ENCODE measurements at regions not wholly inside any gene's neighbourhood (a gene's known extent, or its start where the extent isn't known, plus 50 kb on each side); places are given as distances from the start of the nearest gene placed in this dataset.
"Not testable (repeated sequence)": the region's sequence is repeated elsewhere in the genome, so short reads cannot be mapped to it uniquely, and the experiment has no call there.

- no peak for DNase-seq (ENCODE audit: low read depth)
These were observed 51.2 kb upstream of the SGCE start for GRCh38 chr7:94706996-94707740.

- no peak for DNase-seq (ENCODE audit: low read depth)
These were observed 54.3 kb upstream of the SGCE start for GRCh38 chr7:94710256-94710655.

GRCh38 chr7:94722360-94722759 lies 66.4 kb upstream of the SGCE start:
- not testable (repeated sequence) for DNase-seq (ENCODE audit: low read depth)

GRCh38 chr7:94728893-94729292 lies 73.0 kb upstream of the SGCE start:
- not testable (repeated sequence) for DNase-seq (ENCODE audit: low read depth)

- no peak for DNase-seq (ENCODE audit: low read depth)
These were observed 82.1 kb upstream of the SGCE start for GRCh38 chr7:94738071-94738470.

- DNase-seq (ENCODE audit: low read depth), result no peak
These were observed 83.2 kb upstream of the SGCE start for GRCh38 chr7:94739180-94739579.

- no peak for DNase-seq (ENCODE audit: low read depth)
These were observed 84.6 kb upstream of the SGCE start for GRCh38 chr7:94740509-94740908.

- DNase-seq (ENCODE audit: low read depth), result peak; percentile 3
These were observed 85.2 kb upstream of the SGCE start for GRCh38 chr7:94741179-94741578.

- no peak for DNase-seq (ENCODE audit: low read depth)
These were observed 92.4 kb upstream of the SGCE start for GRCh38 chr7:94748376-94748775.

GRCh38 chr7:94760446-94761100 lies 104.6 kb upstream of the SGCE start:
- DNase-seq (ENCODE audit: low read depth), result no peak

GRCh38 chr7:94761451-94761850 lies 105.5 kb upstream of the SGCE start:
- DNase-seq (ENCODE audit: low read depth), result no peak

DNA sequence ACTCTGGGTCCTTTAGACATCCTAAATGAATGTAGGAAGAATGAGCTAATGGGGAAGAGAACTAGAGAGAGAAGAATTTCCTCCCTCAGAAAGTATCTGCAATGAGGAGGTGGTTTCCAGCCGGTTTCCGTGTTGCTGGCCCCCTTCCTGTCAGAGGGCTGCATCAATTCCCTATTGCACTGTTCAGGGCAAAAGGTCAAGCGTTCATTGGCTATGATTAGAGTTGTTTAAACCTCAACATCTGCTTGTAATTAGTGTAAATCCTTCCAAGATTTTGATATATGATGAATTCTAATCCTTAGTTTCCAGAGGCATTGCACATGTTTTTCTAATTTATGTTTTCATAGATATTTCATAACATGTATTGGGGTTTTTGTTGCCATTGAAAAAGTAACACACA lies 107.3 kb upstream of the SGCE start:
- no peak for DNase-seq (ENCODE audit: low read depth)

GRCh38 chr7:94769724-94770123 lies 113.8 kb upstream of the SGCE start:
- no peak for DNase-seq (ENCODE audit: low read depth)

DNA sequence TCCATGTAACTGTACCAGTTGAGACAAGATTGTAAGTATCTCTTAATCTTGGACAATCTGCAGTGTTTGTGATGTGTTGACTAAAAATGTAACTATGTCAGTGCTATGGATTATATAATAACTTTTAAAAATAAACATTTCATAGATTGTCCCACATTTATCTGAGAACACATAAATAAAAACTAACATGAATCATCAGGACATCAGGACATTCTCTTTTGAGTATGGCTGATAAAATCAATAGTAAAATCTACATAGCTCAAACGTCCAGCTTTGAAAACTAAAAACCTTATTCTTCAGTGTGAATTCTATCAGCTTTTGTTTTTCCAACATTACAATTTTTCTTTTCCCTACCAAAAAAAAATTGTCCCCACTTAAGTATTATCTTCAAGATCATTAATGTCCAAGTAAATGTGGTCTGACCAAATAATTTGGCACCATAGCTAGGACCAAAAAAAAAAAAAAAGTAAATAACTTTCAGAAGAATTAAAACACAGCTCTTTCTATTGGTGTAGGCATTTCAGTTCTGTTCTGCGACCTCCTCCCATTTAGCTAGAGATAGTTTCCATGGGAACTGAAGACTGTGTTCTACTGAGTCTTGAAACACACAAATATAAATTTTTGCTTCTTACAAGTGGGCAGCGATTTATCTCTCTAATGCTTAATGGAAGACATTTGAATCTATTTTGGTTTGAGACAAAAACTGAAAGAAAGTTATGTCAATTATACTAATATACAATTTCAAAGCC lies 123.0 kb upstream of the SGCE start:
- DNase-seq (ENCODE audit: low read depth), result peak; percentile 51

DNA sequence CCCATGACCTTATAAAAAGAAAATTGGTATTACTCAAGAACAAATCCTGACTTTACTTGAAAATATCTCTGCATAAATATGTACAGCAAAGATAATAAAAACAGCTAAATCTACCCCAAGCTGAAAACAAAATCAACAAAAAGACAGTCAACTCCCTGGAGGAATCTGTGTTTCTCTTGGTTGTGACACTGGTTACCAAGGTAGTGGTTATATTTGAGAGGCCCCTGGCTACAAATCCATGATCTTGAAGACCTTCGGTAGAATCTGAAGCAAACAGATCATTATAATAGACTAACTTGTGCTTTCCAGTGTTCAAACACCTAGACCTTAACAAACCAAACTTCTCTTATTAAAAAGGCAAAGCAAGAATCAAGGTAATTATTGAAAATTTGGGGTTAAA lies 123.9 kb upstream of the SGCE start:
- no peak for DNase-seq (ENCODE audit: low read depth)

GRCh38 chr7:94781236-94781635 lies 125.3 kb upstream of the SGCE start:
- no peak for DNase-seq (ENCODE audit: low read depth)

- no peak for DNase-seq (ENCODE audit: low read depth)
These were observed 124.6 kb upstream of the PPP1R9A start for GRCh38 chr7:94782777-94783176.

DNA sequence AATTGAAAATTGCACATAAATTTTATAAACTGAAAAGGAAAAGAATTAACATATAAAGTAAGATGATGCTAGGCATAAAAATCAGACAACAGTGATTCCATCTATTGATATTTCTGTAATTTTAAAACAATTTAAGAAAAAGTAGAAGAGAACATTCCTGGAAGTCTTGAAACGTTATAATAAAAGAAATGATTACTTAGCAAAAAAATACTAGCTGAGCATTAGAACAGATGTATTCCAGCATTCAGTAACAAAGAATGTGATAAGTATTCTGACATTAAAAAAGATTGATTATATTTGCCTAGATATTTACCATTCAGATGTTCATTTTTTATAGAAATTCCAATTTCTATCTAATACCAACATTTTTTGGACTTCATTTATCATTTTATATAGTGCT lies 120.1 kb upstream of the PPP1R9A start:
- DNase-seq (ENCODE audit: low read depth), result no peak

DNA sequence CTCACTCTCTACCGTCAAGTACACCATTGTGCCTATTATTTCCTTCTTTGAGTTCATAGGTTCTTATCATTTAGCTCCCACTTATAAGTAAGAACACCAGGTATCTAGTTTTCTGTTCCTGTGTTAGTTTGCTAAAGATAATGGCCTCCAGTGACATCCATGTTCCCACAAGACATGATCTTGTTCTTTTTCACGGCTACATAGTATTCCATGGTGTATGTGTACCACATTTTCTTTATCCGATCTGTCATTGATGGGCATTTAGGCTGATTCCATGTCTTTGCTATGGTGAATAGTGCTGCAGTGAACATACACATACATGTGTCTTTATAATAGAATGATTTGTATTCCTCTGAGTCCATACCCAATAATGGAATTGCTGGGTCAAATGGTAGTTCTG lies 119.0 kb upstream of the PPP1R9A start:
- DNase-seq (ENCODE audit: low read depth), result not testable (repeated sequence)

DNA sequence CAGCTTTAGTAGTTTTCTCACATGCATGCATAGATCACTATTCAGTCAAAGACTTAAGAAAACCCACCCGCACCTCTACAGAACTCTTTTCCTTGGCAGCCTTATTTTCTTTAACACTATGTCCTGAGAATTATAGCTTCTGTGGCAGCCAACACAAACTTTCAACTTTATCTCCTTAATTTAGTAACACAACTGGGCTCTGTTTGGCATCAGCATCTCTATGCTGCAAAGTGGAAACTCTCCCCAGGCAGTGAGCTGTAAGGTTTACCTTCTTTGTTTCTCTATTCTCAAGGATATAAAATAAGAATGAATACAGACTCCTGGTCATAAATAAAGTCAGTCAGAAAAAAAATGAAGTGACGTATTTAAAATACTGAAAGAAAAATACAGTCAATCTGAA lies 115.2 kb upstream of the PPP1R9A start:
- no peak for DNase-seq (ENCODE audit: low read depth)

DNA sequence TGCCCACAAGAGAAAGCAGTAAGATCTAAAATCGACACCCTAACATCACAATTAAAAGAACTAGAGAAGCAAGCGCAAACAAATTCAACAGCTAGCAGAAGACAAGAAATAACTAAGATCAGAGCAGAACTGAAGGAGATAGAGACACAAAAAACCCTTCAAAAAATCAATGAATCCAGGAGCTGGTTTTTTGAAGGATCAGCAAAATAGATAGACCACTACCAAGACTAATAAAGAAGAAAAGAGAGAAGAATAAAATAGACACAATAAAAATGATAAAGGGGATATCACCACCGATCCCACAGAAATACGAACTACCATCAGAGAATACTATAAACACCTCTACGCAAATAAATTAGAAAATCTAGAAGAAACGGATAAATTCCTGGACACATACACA lies 110.0 kb upstream of the PPP1R9A start:
- DNase-seq (ENCODE audit: low read depth), result not testable (repeated sequence)

DNA sequence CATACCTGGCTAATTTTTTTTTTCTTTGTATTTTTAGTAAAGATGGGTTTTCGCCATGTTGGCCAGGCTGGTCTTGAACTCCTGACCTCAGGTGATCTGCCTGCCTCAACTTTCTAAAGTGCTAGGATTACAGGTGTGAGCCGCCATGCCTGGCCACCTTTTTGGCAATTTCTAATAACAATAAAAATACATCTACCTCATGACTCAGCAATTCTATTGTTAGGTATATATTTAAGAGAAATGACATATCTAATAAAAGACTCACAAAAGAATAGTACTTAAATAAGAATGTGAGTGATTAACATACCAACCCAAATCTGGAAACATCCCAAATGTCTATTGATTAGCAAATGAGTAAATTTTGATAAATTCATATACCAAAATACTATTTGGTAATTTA lies 103.6 kb upstream of the PPP1R9A start:
- DNase-seq (ENCODE audit: low read depth), result no peak

DNA sequence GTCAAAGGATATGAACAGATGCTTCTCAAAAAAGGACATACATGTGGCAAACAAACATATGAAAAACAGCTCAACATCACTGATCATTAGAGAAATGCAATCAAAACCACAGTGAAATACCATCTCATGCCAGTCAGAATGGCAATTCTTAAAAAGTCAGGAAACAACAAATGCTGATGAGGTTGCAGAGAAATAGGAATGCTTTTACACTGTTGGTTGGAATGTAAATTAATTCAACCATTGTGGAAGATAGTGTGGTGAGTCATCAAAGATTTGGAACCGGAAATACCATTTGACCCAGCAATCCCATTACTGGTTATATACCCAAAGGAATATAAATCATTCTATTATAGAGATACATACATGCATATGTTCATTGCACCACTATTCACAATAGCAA lies 98.7 kb upstream of the PPP1R9A start:
- DNase-seq (ENCODE audit: low read depth), result peak; percentile 10

Data from amniotic epithelial cell (primary cell).